GM12891 (cell line): ENCODE measurements at regions not wholly inside any gene's neighbourhood (a gene's known extent, or its start where the extent isn't known, plus 50 kb on each side); places are given as distances from the start of the nearest gene placed in this dataset.

Source experiments
- POLR2A ChIP-seq: IDR thresholded peaks from 2 replicates; pipeline ENCODE4 v1.6.1; 2011; ENCODE audit warnings: low read depth, low read length, control low read depth
- TAF1 ChIP-seq: IDR thresholded peaks from 2 replicates; pipeline ENCODE4 v1.6.1; 2011; ENCODE audit warnings: low read depth, low read length, control low read depth

GRCh38 chr4:11976726-11977263 lies 548.1 kb upstream of the HS3ST1 start:
- TF ChIP-seq POLR2A, result no peak
- TF ChIP-seq TAF1, result no peak
